ENCODE measurements at regions not wholly inside any gene's neighbourhood (a gene's known extent, or its start where the extent isn't known, plus 50 kb on each side); places are given as distances from the start of the nearest gene placed in this dataset.

- TF ChIP-seq FOXM1 (IDR thresholded peaks at IDR 0.05; ENCODE audit: borderline replicate concordance, low read depth) (no peak), EGR1 (IDR thresholded peaks at IDR 0.05) (no peak), ZBTB7A (IDR thresholded peaks at IDR 0.05; ENCODE audit: low read depth) (no peak), REST (IDR thresholded peaks at IDR 0.05; ENCODE audit: low read depth) (no peak), TEAD4 (IDR thresholded peaks at IDR 0.05) (no peak), CEBPB (IDR thresholded peaks at IDR 0.05) (no peak), TCF12 (IDR thresholded peaks at IDR 0.05; ENCODE audit: low read depth) (no peak), CREB1 (IDR thresholded peaks at IDR 0.05; ENCODE audit: low read depth) (no peak), MAX (IDR thresholded peaks at IDR 0.05) (no peak), YY1 (IDR thresholded peaks at IDR 0.05; ENCODE audit: low read depth) (no peak), USF1 (IDR thresholded peaks at IDR 0.05) (no peak), TAF1 (IDR thresholded peaks at IDR 0.05; ENCODE audit: low read depth) (no peak)
Measured at GRCh38 chr11:42179216-42179615, 719.8 kb upstream of the LRRC4C start.

- TF ChIP-seq CREB1 (IDR thresholded peaks at IDR 0.05; ENCODE audit: low read depth) (no peak), TEAD4 (IDR thresholded peaks at IDR 0.05) (no peak), MAX (IDR thresholded peaks at IDR 0.05) (no peak), CEBPB (IDR thresholded peaks at IDR 0.05) (no peak), YY1 (IDR thresholded peaks at IDR 0.05; ENCODE audit: low read depth) (no peak), TCF12 (IDR thresholded peaks at IDR 0.05; ENCODE audit: low read depth) (no peak), EP300 (IDR thresholded peaks at IDR 0.05; ENCODE audit: borderline replicate concordance) (no peak), REST (IDR thresholded peaks at IDR 0.05; ENCODE audit: low read depth) (no peak), EGR1 (IDR thresholded peaks at IDR 0.05) (no peak), NFIC (IDR thresholded peaks at IDR 0.05) (no peak), ZBTB7A (IDR thresholded peaks at IDR 0.05; ENCODE audit: low read depth) (no peak), USF1 (IDR thresholded peaks at IDR 0.05) (no peak), TAF1 (IDR thresholded peaks at IDR 0.05; ENCODE audit: low read depth) (no peak), RAD21 (IDR thresholded peaks at IDR 0.05; ENCODE audit: low read depth) (no peak), FOXM1 (IDR thresholded peaks at IDR 0.05; ENCODE audit: borderline replicate concordance, low read depth) (no peak)
Measured at GRCh38 chr11:42195289-42196013, 736.0 kb upstream of the LRRC4C start.

- TF ChIP-seq NFIC (IDR thresholded peaks at IDR 0.05) (no peak), TCF12 (IDR thresholded peaks at IDR 0.05; ENCODE audit: low read depth) (no peak), USF1 (IDR thresholded peaks at IDR 0.05) (no peak), EP300 (IDR thresholded peaks at IDR 0.05; ENCODE audit: borderline replicate concordance) (no peak), CEBPB (IDR thresholded peaks at IDR 0.05) (no peak), TEAD4 (IDR thresholded peaks at IDR 0.05) (no peak), FOXM1 (IDR thresholded peaks at IDR 0.05; ENCODE audit: borderline replicate concordance, low read depth) (no peak), TAF1 (IDR thresholded peaks at IDR 0.05; ENCODE audit: low read depth) (no peak), RAD21 (IDR thresholded peaks at IDR 0.05; ENCODE audit: low read depth) (no peak), MAX (IDR thresholded peaks at IDR 0.05) (no peak), YY1 (IDR thresholded peaks at IDR 0.05; ENCODE audit: low read depth) (no peak), REST (IDR thresholded peaks at IDR 0.05; ENCODE audit: low read depth) (no peak), CREB1 (IDR thresholded peaks at IDR 0.05; ENCODE audit: low read depth) (no peak), ZBTB7A (IDR thresholded peaks at IDR 0.05; ENCODE audit: low read depth) (no peak)
Measured at GRCh38 chr11:42200311-42200710, 740.9 kb upstream of the LRRC4C start.
